ENCODE measurements at regions not wholly inside any gene's neighbourhood (a gene's known extent, or its start where the extent isn't known, plus 50 kb on each side); places are given as distances from the start of the nearest gene placed in this dataset.
"Not testable (repeated sequence)": the region's sequence is repeated elsewhere in the genome, so short reads cannot be mapped to it uniquely, and the experiment has no call there.

DNA sequence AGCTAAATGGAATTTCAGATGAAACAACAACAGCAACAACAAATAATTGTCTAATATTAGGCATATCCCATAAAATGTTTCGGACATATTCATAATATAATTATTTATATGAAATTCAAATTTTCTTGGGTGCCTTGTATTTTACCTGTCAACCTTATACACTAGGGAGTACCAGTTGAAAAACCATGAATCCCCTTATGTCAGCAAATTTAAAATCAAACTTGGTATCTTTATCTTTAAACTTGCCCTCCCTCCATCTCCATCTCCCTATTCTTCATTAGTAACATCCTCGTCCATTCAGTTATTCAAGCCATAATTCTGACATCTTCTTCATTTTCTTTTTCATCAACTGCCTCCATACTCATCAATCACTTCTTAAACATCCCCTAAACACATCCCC, 974.5 kb upstream of the HS3ST1 start:
- no peak for DNase-seq (ENCODE audit: low read depth in 1 of 2, low spot score in 1 of 2)

DNA sequence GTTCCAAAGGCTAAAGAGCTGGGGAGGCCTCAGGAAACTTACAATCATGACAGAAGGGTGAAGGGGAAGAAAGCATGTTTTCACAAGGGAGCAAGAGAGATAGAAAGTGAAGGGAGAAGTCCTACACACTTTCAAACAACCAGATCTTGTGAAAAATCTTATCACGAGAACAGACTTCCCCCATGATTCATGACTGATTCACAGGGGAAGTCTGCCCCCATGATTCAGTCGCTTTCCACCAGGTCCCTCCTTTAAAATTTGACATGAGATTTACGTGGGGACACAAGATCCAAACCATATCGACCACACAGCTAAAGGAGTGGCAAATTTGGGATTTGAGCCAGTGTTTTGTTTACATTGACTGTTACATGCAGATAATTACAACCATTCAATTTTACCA, 971.1 kb upstream of the HS3ST1 start:
- DNase-seq (ENCODE audit: low read depth in 1 of 2, low spot score in 1 of 2), result no peak

DNA sequence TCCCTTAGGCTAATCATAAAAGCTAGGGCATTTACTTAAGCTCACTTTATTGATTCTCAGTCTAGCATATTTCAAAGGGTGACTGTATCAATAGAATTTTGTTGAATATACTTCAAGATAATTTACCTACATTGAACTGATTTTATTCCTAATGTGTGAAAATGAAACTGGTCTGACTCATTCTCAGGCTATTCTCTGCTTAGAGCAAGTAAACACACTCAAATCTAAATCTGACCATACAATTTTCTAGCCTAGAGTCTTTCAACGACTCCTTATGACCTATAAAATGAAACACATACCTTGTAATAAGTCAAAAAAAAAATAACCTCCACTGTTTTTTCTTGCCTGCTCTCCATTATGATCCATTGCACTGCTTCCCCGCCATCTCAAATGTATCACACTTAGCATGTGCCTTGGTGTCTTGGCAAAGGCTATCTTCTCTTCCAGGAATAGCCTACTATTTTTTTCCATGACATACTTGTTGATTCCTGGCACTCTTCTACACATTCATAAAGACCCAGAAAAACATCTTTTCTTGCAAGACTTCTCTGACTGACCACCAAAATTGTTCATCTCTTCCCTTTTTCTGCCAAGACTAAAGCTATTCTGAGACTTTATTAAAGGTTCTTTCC, 965.1 kb upstream of the HS3ST1 start:
- no peak for DNase-seq (ENCODE audit: low read depth in 1 of 2, low spot score in 1 of 2)

DNA sequence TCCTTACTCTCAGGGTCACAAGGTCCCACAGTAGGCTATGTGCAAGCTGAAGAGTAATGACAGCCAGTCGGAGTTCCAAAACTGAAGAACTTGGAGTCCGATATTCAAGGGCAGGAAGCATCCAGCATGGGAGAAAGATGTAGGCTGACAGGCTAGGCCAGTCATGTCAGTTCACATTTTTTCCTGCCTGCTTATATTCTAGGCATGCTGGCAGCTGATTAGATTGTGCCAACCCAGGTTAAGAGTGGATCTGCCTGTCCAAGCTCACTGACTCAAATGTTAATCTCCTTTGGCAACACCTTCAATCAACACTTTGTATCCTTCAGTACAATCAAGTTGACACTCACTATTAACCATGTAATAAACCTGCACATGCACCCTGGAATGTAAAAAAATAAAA, 960.9 kb upstream of the HS3ST1 start:
- DNase-seq (ENCODE audit: low read depth in 1 of 2, low spot score in 1 of 2), result no peak

DNA sequence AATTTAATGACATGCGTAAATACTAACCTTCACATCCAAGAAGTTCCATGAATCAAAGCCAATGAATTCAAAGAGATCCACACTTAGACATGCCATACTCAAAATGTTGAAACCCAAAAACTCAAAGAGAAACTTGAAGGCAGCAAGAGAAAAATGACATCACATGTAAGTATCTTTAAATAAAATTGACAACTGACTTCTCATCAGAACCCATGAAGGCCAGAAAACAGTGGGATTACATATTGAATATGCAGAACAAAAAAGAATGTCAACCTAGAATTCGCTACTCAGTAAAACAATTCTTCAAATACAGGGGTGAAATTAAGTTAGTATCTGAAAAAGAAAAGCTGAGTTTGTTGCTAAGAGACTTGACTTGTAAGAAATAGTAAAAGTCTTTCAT, 953.9 kb upstream of the HS3ST1 start:
- no peak for DNase-seq (ENCODE audit: low read depth in 1 of 2, low spot score in 1 of 2)

DNA sequence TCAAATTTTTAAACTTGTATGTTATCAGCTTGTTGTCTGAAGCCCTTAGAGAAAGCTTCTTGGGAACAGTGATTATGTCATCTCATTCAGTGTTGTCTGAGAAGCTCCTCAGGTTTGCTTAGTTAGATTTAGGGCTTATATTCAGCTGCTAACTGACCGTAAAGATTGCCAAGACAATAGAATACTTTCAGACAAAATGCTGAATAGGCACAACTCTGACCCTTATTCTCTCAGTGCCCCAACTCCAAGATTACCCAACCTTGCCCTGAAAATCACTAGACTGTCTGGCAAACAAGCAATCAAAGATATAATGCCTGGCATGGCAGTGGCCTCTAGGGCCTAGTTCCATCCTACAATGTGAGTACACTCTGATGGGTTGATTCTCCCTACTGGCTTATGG, 950.5 kb upstream of the HS3ST1 start:
- DNase-seq (ENCODE audit: low read depth in 1 of 2, low spot score in 1 of 2), result no peak

DNA sequence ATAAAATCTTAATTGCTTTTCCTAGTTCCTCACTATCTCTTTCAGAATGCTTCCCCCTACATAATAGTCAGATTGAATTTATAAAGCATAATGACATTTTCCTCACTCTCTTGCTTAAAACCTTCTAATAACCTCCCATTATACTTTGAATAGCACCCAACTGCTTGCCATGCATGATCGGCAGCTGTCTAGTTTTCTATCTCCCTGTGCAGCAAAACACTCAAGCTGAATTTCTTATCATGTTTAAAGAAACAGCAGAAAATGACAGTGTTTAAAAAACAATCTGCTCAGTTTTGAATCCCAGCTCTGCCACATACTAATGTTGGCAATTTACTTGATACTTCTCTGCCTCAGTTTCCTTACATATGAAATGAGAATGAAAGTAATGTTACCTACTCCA, 947.1 kb upstream of the HS3ST1 start:
- DNase-seq (ENCODE audit: low read depth in 1 of 2, low spot score in 1 of 2), result no peak

DNA sequence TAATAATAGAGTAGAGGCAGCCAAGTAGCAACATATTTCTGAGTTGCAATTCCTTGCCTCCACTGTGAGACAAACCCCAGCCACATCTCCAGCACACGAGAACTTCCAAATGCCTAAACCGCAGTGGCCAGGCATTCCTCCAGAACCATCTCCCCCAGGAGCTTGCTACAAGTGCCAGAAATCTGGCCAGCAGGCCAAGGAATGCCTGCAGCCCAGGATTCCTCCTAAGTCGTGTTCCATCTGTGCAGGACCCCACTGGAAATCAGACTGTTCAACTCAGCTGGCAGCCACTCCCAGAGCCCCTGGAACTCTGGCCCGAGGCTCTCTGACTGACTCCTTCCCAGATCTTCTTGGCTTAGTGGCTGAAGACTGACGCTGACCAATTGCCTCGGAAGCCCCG, 937.2 kb upstream of the HS3ST1 start:
- DNase-seq (ENCODE audit: low read depth in 1 of 2, low spot score in 1 of 2), result not testable (repeated sequence)

DNA sequence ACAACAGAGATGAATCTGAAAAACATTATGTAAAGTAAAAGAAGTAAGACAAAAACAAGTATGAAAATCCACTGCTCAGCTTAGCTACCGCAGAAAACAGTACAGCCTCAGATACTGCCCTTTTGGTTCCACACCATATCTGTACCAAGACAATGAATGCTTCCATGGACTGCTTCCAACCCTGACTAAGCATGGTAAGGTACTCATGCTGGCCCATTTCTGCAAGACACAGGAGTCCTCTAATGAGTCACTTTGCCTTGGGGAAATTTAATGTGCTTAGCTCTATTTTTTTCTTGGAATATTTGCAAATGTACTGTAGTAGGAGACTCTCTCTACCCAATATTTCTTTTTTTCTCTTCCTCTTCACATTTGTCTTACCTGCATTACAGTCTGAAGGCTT, 931.7 kb upstream of the HS3ST1 start:
- no peak for DNase-seq (ENCODE audit: low read depth in 1 of 2, low spot score in 1 of 2)

DNA sequence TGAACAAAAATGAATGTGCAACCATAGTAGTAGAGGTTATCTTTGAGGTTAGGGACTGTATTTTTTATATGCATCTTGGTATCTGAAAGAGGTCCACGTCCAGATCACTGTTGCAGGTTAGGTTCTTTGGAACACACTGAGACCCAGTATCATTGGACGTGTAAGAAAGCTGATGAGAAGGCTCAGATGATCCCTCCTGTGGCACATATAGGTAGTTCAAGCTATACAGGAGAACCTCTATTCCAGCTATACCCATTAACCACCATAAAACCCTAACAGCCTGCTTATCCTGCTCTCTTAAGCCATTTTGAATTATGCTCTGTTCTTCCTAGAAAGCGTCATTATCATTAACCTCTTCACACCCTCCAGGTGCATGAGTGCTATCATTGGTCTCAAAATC, 930.7 kb upstream of the HS3ST1 start:
- DNase-seq (ENCODE audit: low read depth in 1 of 2, low spot score in 1 of 2), result no peak

DNA sequence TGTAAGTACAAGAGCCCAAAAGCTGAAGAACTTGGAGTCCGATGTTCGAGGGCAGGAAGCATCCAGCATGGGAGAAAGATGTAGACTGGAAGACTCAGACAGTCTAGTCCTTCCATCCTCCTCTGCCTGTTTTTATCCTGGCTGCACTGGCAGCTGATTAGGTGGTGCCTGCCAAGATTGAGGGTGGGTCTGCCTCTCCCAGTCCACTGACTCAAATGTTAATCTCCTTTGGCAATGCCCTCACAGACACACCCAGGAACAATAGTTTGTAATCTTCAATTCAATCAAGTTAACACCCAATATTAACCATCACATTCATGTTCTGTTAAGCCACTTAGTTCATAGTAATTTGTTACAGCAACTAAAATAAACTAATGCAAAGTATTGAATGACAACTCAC, 904.4 kb upstream of the HS3ST1 start:
- not testable (repeated sequence) for DNase-seq (ENCODE audit: low read depth in 1 of 2, low spot score in 1 of 2)

DNA sequence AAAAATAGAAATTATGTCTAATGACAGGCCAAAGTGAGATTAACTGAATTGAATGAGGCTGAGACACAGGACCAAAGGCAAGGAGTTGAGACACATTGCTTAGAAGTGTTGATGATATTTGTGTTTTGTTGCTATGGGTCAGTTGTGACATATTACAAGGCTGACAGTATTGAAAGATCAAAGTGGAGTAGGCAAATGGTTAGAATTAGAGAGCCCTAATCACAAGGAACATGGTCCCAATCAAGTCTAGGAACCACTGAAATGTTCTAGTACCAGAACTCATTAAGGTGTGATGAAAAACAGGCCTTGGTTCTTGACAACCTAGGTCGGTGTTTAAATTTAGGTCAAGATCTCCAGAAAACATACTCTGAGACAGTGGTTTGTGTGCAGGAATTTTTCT, 896.3 kb upstream of the HS3ST1 start:
- no peak for DNase-seq (ENCODE audit: low read depth in 1 of 2, low spot score in 1 of 2)

DNA sequence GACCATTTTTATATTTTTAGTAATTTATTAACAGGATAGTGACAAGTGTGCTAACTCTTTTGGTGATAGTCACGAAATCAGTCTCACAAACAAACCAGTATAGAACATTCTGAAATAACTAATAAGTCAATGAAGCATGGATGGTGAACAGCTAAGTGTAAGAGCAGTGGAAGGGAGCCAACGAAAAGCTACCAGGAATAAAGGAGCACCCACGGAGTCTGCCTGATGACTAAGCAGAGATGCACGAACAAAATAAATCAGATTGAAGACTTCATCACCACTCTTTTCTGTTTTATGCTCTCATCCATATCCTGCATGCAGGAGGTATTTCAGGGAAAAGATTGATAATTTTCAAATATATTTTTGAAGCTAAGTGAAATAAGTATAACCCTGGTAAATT, 891.1 kb upstream of the HS3ST1 start:
- no peak for DNase-seq (ENCODE audit: low read depth in 1 of 2, low spot score in 1 of 2)

DNA sequence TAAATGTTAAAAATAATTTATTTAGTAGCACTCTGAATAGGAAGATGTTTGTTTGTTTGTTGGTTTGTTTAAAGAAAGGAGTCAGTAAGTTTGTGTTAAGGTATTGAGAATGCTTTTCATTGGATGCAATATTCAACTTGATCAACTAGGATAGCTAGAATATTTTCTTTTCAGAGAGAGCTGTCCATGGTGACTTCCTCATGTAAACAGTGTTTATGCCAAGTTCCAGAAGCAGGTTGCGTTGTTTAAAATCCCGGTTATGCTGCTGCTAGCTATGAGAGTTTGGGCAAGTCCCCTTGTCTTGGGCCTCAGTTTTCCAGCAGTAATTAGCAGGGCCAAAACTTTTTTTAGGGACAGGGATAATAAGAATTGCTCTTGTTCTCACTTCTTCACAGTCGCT, 876.2 kb upstream of the HS3ST1 start:
- no peak for DNase-seq (ENCODE audit: low read depth in 1 of 2, low spot score in 1 of 2)

DNA sequence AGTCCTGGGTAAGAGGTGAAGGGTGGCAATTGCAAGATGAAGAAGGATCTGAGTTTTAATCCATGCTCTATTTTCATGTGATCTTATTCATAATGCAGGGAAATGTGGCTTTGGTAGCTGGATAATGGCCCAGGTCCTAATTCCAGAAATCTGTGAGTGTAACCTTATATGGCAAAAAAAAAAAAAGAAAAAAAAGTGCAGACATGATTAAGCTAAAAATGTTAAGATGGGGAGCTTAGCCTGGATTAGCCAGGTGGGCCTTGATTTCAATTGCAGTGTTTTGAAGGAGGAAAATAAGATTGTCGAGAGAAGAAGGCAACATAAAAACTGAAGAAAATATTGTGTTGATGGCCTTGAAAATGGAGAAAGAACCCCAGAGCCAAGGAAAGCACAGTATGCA, 867.7 kb upstream of the HS3ST1 start:
- DNase-seq (ENCODE audit: low read depth in 1 of 2, low spot score in 1 of 2), result no peak

DNA sequence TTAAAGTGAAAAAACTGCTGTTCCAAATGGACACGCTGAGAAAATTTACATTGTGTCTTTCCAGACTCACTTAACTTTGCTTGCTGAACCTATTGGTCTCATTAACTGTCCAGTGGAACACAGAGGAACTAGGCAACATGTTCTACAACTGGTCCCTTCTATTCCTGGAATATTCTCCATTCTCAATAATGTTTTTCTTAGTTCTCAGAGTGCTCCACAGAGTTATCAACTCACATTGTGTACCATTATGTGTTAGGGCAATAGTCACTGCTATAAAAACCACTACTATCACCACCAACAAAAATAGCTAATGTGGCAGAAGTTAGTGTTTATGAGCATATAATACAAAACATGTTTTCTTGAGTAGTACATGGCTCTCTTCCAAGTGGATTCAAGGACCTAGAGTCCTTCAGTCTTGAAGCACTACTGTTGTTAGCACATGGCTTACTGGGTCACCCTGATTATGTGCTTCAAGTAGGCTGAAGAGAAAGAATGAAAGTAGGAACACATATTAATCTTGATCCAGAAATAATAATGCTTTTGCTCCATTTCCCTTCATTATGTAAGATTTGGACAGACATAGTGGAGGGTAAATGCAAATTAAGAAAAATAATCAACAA, 865.3 kb upstream of the HS3ST1 start:
- DNase-seq (ENCODE audit: low read depth in 1 of 2, low spot score in 1 of 2), result no peak

DNA sequence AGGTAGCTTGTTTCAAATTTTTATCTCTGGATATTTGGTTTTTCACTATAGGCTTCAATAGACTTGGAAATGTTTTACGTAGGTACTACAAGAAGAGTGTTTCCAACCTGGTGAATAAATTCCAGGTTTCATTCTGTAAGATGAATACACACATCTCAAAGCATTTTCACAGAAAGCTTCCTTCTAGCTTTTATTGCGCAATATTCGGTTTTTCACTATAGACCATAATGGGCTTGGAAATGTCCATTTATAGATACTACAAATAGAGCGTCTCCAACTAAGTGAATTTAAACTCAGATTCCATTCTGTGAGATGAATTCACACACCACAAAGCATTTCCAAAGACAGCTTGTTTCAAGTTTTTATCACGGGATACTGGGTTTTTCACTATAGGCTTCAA, 857.7 kb upstream of the HS3ST1 start:
- DNase-seq (ENCODE audit: low read depth in 1 of 2, low spot score in 1 of 2), result no peak

DNA sequence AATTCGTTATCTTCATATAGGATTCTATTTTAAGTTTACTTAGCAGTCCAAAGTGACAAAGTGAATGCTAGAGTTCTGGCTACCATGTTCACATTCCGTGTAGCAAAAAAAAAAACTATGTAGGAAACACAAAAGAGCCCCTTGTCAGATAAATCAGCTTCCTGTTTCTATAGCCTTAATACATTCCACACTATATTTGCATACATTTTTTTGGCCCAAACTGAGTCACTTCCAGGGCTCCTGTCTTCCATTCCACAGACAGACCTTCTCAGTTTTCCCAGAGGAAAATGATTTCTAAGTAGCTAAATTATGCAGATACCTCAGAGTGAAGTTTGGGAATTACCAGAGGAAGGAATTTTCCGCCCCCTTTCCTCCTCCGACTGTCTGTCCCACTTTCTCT, 841.9 kb upstream of the HS3ST1 start:
- DNase-seq (ENCODE audit: low read depth in 1 of 2, low spot score in 1 of 2), result no peak

DNA sequence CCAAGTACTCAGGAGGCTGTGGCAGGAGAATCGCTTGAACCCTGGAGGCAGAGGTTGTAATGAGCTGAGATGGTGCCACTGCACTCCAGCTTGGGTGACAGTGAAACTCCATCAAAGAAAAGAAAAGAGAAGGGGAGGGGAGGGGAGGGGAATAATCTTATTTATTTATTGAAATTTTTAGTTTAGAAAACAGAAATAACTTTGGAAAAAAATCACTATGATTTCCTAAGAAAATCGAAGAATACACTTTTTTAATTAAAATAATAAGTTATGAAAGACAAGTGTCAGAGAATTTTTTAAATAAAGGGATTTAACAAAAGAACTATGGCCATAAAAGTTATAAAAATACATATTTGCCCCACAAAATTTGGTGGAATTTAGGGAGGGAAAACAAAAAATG, 836.9 kb upstream of the HS3ST1 start:
- no peak for DNase-seq (ENCODE audit: low read depth in 1 of 2, low spot score in 1 of 2)

DNA sequence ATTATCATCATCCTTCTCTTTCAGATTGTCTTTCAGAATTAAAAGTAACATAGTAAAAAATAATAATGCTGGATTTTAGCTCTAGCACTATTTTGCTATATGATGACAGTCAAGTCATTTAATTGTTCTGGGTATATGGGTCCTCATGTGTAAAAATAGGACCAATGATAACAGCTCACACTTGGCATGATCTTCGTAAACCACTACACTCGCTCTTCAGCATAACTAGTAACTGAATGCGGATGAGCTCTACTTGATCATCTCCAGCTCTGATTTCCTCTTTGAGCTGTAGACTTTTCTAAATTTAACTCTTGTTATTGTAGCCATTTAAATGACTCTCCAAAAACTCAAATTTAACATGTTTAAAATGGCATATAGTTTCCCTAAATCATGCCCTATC, 831.8 kb upstream of the HS3ST1 start:
- DNase-seq (ENCODE audit: low read depth in 1 of 2, low spot score in 1 of 2), result no peak

DNA sequence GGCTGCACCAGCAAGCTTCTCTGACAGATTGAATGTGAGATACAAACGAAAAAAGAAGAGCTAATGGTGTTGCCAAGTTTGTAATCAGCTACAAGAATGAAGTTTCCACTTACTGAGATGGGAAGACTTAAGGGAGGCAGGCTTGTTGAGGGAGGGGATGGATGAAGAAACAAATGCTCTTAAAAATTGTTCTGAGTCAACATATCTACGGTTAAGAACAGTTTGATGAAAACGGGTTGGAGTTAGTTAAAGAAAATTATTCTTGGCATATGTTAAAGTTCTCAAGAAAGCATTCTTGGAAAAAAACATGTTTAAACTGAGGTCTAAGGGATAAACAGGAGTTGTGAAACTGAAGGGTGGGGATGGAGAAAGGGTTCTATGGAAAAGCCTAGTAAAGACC, 816.3 kb upstream of the HS3ST1 start:
- no peak for DNase-seq (ENCODE audit: low read depth in 1 of 2, low spot score in 1 of 2)

DNA sequence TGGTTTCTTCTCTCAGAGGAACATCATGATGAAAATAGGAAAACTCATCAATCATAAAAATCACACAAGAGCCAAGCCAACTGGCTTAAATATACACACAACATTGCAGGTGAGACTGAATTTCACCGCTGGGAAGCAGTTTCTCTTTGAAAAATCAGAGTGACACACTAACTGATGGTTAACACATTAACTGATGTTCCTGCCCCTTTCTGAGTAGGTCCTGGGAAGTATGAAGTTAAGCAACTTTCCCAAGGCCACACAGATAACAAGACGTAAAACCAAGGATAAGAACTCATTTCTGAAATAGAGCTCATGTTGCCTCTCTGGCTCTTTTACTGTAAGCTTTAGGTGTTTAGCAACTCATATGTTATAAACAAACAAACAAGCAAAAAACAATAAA, 813.7 kb upstream of the HS3ST1 start:
- no peak for DNase-seq (ENCODE audit: low read depth in 1 of 2, low spot score in 1 of 2)

DNA sequence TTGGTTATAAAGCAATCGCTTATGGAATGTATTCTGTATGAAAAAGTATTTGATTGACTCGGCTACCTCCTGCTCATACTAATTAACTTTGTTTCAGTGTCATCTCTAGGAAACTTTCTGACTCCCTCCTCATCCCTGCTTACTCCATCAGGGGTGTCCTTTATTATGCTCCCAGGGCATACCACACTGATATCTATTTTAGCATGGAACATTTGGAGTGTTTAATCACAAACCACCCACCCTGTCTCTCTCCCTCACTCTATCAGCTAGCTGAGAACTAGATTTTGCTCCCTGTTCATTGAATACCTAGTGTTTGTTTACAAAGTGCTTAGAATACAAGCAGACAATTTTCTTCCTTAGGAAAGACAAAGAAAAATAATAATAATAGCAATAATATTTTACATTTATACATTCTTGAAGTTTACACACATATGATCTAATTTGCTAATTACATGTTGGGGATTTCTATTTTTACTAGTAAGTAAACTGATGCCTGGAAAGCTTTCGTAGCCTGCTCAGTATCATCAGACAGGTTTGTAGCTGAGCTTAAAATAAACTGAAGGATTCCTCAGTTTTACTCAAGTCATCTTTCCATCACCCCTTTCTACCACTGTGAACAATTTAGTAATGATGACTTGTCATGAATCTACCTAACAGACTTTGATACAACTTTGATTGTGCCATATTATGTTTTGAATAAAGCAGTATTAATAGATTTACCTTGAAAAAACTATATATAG, 811.4 kb upstream of the HS3ST1 start:
- DNase-seq (ENCODE audit: low read depth in 1 of 2, low spot score in 1 of 2), result no peak

All from activated CD4-positive, alpha-beta T cell treated with anti-CD3 and anti-CD28 coated beads, Interleukin-2, amount 50 U/mL, for 24 hours (primary cell).